NCI-H2081 treated with DMSO at 0.1 percent for 48 hours (cell line): ENCODE measurements at regions not wholly inside any gene's neighbourhood (a gene's known extent, or its start where the extent isn't known, plus 50 kb on each side); places are given as distances from the start of the nearest gene placed in this dataset.
A peak's percentile ranks its signal among the peaks of the same experiment; 100 is the strongest.
"Not testable (repeated sequence)": the region's sequence is repeated elsewhere in the genome, so short reads cannot be mapped to it uniquely, and the experiment has no call there.

Experiments used
- DNase-seq: peaks from one replicate; lab custom pipeline; 2025; lab: John Stamatoyannopoulos, UW

- DNase-seq: no peak
Measured at GRCh38 chr11:23480736-23481135, 620.5 kb upstream of the CCDC179 start.

- DNase-seq: not testable (repeated sequence)
Measured at GRCh38 chr11:23484146-23484545, 623.9 kb upstream of the CCDC179 start.

- DNase-seq: not testable (repeated sequence)
Measured at GRCh38 chr11:23484618-23485017, 624.3 kb upstream of the CCDC179 start.

- no peak for DNase-seq
Measured at GRCh38 chr11:23490557-23491235, 630.4 kb upstream of the CCDC179 start.

GRCh38 chr11:23494981-23495380 is 634.7 kb upstream of the CCDC179 start:
- DNase-seq: no peak

GRCh38 chr11:23496340-23496739 is 636.1 kb upstream of the CCDC179 start:
- DNase-seq: no peak

GRCh38 chr11:23497040-23497439 is 636.8 kb upstream of the CCDC179 start:
- no peak for DNase-seq

GRCh38 chr11:23502389-23502788 is 642.1 kb upstream of the CCDC179 start:
- DNase-seq: no peak

DNA sequence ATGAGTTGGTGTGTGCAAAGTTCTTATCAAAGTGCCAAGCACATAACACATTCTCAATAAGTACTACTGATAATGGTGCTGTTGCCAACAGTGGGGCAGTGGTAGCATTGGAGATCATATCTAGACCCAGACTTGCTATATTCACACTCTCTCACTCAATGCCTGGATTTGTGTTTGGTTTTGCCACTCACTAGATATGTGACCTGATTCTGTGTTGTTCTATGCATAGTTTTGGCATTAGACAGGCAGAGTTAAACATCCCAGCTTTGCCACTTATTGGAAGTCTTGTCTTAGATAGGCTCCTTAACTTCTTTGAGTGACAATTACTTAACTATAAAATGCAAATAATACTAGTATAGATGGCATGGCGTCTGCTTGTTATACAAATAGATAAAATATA is 642.6 kb upstream of the CCDC179 start:
- DNase-seq: no peak

GRCh38 chr11:23509023-23509422 is 648.7 kb upstream of the CCDC179 start:
- DNase-seq: no peak

DNA sequence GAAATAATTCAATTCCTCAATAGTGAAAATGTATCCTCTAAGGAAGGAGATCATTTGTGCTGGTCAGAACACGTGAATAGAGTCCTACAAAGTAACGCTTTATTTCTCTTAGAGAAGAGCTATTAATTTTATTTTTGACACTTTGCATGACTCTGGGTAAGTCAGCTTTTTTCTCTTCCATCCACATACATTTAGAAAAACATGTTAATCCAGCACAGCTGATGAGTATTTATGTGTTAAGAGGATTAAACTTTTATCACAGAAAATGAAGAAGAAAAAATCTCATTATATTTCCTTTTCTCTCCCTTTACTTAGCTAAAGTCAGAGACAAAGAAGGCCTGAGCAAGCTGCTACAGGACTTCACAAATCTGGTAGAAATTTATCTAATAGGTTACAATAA is 649.5 kb upstream of the CCDC179 start:
- DNase-seq: no peak

DNA sequence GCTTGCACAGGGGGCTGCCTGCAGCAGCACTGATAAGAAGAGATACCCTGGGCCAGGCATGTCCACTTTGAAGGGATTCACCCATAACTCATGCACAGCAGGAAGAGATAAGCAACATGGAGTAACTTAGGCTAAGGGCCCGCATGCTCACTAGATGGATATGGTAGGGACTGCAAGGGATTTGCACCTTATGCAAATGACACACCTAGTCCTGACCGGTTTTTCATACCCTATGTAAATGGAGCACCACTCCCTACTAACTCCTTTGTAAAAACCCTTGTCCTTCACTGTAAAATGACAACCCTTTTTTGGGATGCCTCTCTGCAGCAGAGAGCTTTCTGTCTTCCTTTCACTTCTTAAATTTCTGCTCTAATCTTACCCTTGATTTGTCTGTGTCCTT is 658.9 kb upstream of the CCDC179 start:
- no peak for DNase-seq

DNA sequence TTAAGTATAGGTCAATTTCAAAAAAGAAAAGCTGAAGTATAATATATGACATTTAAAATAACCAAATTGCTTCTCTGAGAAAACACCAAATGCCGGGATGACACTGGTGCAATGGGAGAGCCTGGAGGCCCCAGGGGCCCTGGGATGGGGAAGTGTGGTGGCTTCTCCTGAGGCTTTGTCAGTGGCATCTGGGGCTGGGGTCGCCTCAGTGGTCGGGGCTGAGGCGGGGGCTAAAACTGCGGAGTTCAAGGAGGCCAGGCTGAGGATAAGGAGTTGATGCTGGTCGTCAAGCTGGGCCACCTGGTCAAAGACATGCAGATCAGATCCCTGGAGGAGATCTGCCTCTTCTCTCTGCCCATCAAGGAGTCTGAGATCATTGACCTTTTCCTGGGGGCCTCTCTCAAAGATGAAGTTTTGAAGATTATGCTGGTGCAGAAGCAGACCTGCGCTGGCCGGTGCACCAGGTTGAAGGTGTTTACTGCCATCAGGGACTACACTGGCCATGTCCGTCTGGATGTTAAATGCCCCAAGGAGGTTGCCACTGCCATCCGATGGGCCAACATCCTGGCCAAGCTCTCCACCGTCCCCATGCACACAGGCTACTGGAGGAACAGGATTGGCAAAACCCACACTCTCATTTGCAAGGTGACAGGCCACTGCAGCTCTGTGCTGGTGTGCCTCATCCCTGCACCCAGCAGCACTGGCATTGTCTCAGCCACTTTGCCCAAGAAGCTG is 660.1 kb upstream of the CCDC179 start:
- no peak for DNase-seq

GRCh38 chr11:23536907-23537306 is 676.6 kb upstream of the CCDC179 start:
- no peak for DNase-seq

- DNase-seq: no peak
Measured at GRCh38 chr11:23539556-23539955, 679.3 kb upstream of the CCDC179 start.

DNA sequence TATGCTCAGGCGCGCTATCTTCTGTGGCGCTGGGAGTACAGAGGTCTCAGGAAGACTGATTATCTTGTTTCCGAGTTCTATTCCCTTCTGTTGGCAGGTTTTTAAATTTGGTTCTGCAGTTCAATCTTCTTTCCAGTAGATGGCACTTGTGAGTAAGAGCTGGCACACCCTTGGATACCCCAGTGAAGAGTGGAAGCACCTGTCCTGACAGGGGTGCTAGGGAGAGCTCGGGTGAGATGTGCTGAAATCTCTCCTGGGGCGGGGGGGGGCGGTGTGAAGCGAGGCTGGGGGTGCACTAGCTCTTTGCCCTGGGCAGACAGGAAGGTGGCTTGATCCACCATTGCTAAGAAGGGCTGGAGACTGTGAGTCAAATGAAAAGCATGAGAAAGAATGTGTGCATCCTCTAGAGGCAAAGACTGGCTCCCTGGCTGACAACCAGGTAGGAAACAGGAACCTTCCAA is 679.9 kb upstream of the CCDC179 start:
- peak; percentile 55 for DNase-seq

GRCh38 chr11:23542189-23542588 is 681.9 kb upstream of the CCDC179 start:
- DNase-seq: no peak

- DNase-seq: no peak
Measured at GRCh38 chr11:23542816-23543215, 682.5 kb upstream of the CCDC179 start.

DNA sequence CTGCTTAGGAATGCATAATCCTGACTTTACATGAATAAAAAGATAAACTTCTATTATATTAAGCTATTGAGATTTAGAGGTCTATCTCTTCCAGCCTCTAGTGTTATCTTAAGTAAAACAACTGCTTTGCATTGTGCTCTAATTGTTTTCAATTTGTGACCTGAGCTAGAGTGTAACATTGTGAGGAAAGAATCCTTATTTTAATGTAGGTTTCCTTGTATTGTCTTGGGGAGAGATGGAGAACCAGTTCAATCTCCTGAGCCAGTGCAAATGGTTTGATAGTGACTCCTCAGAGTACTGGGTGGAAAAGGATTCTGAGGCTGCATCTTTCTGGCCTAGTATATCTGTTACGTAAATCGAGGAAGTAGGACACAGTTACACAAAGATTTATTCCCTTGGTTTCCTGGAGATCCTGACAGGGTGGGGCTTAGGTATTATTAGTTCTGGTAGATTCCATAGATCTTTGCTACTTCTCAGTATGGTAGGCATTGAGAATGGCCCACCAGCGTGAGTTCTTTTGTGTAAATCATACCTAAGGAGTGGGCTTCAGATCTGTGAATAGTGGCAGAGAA is 683.5 kb upstream of the CCDC179 start:
- DNase-seq: no peak

GRCh38 chr11:23551706-23552105 is 691.4 kb upstream of the CCDC179 start:
- DNase-seq: no peak

DNA sequence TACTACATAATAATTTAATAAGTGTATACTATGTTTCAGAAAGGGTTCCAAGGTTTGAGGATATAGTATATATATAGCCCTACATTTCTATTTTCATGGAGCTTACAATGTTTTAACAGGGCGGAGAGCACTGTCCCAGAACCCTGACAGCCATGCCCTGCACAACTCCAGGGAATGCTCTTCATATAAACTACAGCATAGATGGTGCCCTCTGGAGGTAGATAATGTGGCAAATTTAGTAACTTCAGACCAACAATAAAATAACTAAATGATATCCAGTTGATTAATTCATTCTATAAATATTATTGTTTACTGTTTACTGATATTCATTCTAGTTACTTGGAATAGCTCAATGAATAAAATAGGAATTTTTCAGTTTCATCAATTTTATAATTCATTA is 693.7 kb upstream of the CCDC179 start:
- no peak for DNase-seq

GRCh38 chr11:23555085-23555484 is 694.8 kb upstream of the CCDC179 start:
- DNase-seq: no peak

- DNase-seq: no peak
Measured at GRCh38 chr11:23556163-23556750, 696.0 kb upstream of the CCDC179 start.
